Ascending aorta (tissue), 2 donors: ENCODE measurements at regions not wholly inside any gene's neighbourhood (a gene's known extent, or its start where the extent isn't known, plus 50 kb on each side); places are given as distances from the start of the nearest gene placed in this dataset.

Experiments
- DNase-seq, 2 donors: peaks; one replicate each; pipeline ENCODE4 v3.0.0-alpha.2; 2019; ENCODE audit warnings: low spot score in 2 of 2
- H3K27ac ChIP-seq, 2 donors: fragments of 200-600 bp; sonication (generic); one replicate each; pipeline ENCODE4 v1.5.1; 2016 to 2017; ENCODE audit warnings: mild to moderate bottlenecking in 1 of 2
- H3K27me3 ChIP-seq: fragments of 200-600 bp; sonication (generic); one replicate; pipeline ENCODE4 v1.5.1; 2017
- H3K36me3 ChIP-seq, 2 donors: fragments of 200-600 bp; sonication (generic); one replicate each; pipeline ENCODE4 v1.5.1; 2016
- H3K4me1 ChIP-seq, 2 donors: fragments of 200-600 bp; sonication (generic); one replicate each; pipeline ENCODE4 v1.5.1; 2016 to 2017; ENCODE audit warnings: mild to moderate bottlenecking in 1 of 2
- H3K4me3 ChIP-seq, 2 donors: fragments of 200-600 bp; sonication (generic); one replicate each; pipeline ENCODE4 v1.5.1; 2016 to 2017; ENCODE audit warnings: mild to moderate bottlenecking in 1 of 2
- H3K9me3 ChIP-seq, 2 donors: fragments of 200-600 bp; sonication (generic); one replicate each; pipeline ENCODE4 v1.5.1; 2016
- CTCF ChIP-seq, 3 experiments: fragments of 200-600 bp in 2 of 3; fragments of 450-650 bp in 1 of 3; sonication (generic) in 2 of 3; IDR thresholded peaks; one replicate each; pipeline ENCODE4 v1.5.1; 2016 to 2019; ENCODE audit warnings: antibody characterized with exemption in 3 of 3, mild to moderate bottlenecking in 1 of 3, moderate library complexity in 1 of 3
- intact Hi-C: fragments of 100-400 bp; cut with DNase I; formaldehyde crosslinking; loops from one replicate; pipeline ENCODE4 v1.15.1; 2023

- Histone ChIP-seq H3K27me3 (no peaks in the 10 kb centered on the region), H3K4me3 (no peak overlapping the region), H3K9me3 (no peaks in the 10 kb centered on the region), H3K36me3 (no peaks in the 10 kb centered on the region), H3K4me1 (peaks cover 0 to under 1% of the 10 kb centered on the region in 2 donors), H3K27ac (no peak overlapping the region)
- DNase-seq = no peak
- TF ChIP-seq CTCF (IDR thresholded peaks at IDR 0.05) = no peak
- intact Hi-C loops = no loop called here
Observed at GRCh38 chr5:38607396-38607795, 51.0 kb upstream of the LIFR start.

- H3K4me1 ChIP-seq = no peaks in the 10 kb centered on the region
- H3K36me3 ChIP-seq = no peaks in the 10 kb centered on the region
- no peaks in the 10 kb centered on the region for H3K27me3 ChIP-seq
- H3K9me3 ChIP-seq = no peaks in the 10 kb centered on the region
- H3K4me3 ChIP-seq = no peak overlapping the region
- TF ChIP-seq CTCF (IDR thresholded peaks at IDR 0.05) = no peak
- intact Hi-C loops = no loop called here
- no peak for DNase-seq
- H3K27ac ChIP-seq = no peak overlapping the region
Observed at GRCh38 chr5:38607930-38608564, 51.6 kb upstream of the LIFR start.

- H3K4me1 ChIP-seq = no peaks in the 10 kb centered on the region
- TF ChIP-seq CTCF (IDR thresholded peaks at IDR 0.05) = no peak
- no peaks in the 10 kb centered on the region for H3K9me3 ChIP-seq
- H3K27ac ChIP-seq = no peak overlapping the region
- intact Hi-C loops = no loop called here
- no peak overlapping the region for H3K4me3 ChIP-seq
- no peaks in the 10 kb centered on the region for H3K27me3 ChIP-seq
- no peak for DNase-seq
- no peaks in the 10 kb centered on the region for H3K36me3 ChIP-seq
Observed at GRCh38 chr5:38608874-38609273, 52.4 kb upstream of the LIFR start.

GRCh38 chr5:38612851-38613250 is 56.4 kb upstream of the LIFR start:
- no peak for DNase-seq
- peaks cover 0 to 2% of the 10 kb centered on the region in 2 donors for H3K9me3 ChIP-seq
- no peak for TF ChIP-seq CTCF (IDR thresholded peaks at IDR 0.05)
- no peaks in the 10 kb centered on the region for H3K4me1 ChIP-seq
- no peak overlapping the region for H3K27ac ChIP-seq
- intact Hi-C loops = no loop called here
- H3K4me3 ChIP-seq = no peak overlapping the region
- H3K27me3 ChIP-seq = no peaks in the 10 kb centered on the region
- H3K36me3 ChIP-seq = no peaks in the 10 kb centered on the region

GRCh38 chr5:38613490-38613889 is 57.0 kb upstream of the LIFR start:
- no peaks in the 10 kb centered on the region for H3K4me1 ChIP-seq
- DNase-seq = no peak
- no peak overlapping the region for H3K27ac ChIP-seq
- H3K4me3 ChIP-seq = no peak overlapping the region
- no peaks in the 10 kb centered on the region for H3K36me3 ChIP-seq
- intact Hi-C loops = no loop called here
- TF ChIP-seq CTCF (IDR thresholded peaks at IDR 0.05) = no peak
- no peaks in the 10 kb centered on the region for H3K27me3 ChIP-seq
- peaks cover 0 to 8% of the 10 kb centered on the region in 2 donors for H3K9me3 ChIP-seq
